NCI-H1105 (cell line): ENCODE measurements at regions not wholly inside any gene's neighbourhood (a gene's known extent, or its start where the extent isn't known, plus 50 kb on each side); places are given as distances from the start of the nearest gene placed in this dataset.
"Not testable (repeated sequence)": the region's sequence is repeated elsewhere in the genome, so short reads cannot be mapped to it uniquely, and the experiment has no call there.

Source experiments
- DNase-seq: peaks from one replicate; lab custom pipeline; 2025; lab: John Stamatoyannopoulos, UW

DNA sequence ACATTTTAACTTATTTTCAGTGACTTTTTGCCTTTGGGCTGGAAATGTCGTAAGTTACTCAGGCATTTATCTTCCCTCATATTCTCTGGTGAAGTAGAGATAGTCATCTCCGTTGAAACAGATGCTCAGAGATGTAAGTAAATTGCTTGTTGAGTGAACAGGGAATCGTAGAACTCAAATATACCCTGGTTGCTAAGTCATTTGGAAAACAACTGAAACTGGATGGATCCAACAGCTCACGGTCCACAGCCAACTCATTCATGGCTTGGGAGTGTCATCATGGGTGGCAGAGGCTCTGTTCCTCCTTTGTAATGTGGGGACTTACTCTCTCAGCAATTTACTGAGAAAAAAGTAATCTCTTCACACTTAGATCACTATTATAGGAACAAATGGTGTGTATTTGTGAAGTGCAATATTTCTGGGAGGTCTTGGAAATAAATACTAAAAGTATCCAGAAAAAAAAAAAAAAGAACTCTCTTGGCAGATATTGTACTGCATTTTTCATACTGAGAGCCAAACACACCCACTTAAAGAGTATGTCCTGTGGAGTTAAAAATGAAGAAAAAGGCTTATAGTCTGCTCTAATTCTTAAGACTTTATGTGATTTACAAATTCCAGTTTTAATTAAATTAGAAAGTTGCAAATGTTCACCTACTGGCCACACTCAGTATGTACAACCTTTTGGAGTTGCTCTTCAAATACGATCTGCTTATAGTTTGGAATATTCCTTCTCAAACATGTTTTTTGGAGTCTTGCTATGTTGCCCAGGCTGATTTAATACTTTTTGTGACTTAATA, 107.4 kb downstream of the LEPR start:
- no peak for DNase-seq

- no peak for DNase-seq
Observed at GRCh38 chr1:65531972-65532570, 111.6 kb downstream of the LEPR start.

DNA sequence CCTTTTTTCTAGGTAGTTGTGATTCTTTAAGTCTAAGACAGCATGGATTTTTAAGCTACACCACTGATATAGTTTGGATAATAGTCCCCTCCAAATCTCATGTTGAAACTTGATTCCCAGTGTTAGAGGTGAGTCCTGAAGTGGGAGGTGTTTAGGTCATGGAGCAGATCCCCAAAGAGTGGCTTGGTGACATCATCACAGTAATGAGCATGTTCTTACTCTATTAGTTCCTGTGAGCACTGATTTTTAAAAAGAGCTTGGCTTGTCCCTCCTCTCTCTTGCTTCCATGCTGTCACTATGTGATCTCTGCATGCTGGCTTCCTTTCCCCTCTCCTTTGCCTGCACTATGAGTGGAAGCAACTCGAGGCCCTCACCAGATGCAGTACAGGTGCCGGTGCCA, 115.5 kb downstream of the LEPR start:
- no peak for DNase-seq

DNA sequence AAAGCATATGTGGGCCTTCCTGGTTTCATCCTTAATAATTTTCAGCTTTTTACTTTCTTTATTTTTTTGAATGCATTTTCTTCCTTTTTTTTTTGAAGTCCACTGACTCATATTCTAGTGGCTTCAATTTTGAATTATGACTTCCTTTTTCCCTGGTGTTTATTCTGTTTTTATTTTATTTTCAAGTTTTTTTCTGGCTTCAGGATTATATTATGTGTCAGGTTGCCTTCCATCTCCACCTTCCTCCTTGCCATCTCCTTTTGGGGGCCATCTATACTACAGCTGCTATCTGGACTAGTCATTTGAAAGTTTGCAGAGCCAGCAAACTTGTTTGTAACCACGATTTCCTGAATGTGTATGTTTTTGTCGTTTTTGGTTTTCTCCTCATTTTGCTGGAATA, 117.6 kb downstream of the LEPR start:
- no peak for DNase-seq

- no peak for DNase-seq
Observed at GRCh38 chr1:65538664-65539063, 118.2 kb downstream of the LEPR start.

- no peak for DNase-seq
Observed at GRCh38 chr1:65539266-65540131, 119.0 kb downstream of the LEPR start.

- no peak for DNase-seq
Observed at GRCh38 chr1:65541161-65541560, 120.7 kb downstream of the LEPR start.

DNA sequence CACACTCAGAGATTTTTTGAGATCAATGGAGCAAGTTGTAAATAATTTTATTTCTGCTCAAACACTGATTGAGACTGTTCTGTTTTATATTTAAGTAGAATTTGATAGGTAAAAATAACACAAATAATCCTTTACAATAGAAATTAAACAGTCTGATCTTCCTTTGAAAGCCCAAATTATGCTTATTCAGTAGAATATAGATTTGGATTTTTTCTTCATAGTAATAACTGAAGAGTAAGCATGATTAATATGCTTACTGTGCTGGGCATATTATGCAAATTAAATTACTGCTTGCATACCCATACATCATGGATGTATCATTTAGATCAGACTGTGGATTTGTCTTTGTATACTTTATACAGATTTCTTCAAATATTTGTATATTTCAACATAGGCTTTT, 121.4 kb downstream of the LEPR start:
- DNase-seq, result no peak

DNA sequence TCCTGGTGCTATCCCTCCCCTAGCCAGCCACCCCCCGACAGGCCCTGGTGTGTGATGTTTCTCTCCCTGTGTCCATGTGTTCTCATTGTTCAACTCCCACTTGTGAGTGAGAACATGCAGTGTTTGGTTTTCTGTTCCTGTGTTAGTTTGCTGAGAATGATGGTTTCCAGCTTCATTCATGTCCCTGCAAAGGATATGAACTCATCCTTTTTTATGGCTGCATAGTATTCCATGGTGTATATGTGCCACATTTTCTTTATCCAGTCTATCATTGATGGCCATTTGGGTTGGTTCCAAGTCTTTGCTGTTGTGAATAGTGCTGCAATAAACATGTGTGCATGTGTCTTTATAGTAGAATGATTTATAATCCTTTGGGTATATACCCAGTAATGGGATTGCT, 122.1 kb downstream of the LEPR start:
- DNase-seq, result not testable (repeated sequence)

DNA sequence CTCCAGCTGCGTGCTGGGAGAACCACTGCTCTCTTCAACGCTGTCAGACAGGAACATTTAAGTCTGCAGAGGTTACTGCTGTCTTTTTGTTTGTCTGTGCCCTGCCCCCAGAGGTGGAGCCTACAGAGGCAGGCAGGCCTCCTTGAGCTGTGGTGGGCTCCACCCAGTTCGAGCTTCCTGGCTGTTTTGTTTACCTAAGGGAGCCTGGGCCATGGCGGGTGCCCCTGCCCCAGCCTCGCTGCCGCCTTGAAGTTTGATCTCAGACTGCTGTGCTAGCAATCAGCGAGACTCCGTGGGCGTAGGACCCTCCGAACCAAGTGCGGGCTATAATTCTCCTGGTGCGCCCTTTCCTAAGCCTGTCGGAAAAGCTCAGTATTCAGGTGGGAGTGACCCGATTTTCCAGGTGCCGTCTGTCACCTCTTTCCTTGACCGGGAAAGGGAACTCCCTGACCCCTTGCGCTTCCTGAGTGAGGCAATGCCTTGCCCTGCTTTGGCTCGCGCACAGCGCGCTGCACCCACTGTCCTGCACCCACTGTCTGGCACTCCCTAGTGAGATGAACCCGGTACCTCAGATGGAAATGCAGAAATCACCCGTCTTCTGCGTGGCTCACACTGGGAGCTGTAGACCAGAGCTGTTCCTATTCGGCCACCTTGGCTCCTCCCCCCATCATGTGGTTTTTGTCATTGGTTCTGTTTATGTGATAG, 130.0 kb downstream of the LEPR start:
- DNase-seq, result not testable (repeated sequence)

DNA sequence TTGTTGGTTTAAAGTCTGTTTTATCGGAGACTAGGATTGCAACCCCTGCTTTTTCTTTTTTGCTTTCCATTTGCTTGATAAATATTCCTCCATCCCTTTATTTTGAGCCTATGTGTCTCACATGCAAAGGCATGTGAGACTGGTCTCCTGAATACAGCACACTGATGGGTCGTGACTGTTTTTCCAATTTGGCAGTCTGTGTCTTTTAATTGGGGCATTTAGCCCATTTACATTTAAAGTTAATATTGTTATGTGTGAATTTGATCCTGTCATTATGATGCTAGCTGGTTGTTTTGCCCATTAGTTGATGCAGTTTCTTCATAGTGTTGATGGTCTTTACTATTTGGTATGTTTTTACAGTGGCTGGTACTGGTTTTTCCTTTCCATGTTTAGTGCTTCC, 132.0 kb downstream of the LEPR start:
- not testable (repeated sequence) for DNase-seq

DNA sequence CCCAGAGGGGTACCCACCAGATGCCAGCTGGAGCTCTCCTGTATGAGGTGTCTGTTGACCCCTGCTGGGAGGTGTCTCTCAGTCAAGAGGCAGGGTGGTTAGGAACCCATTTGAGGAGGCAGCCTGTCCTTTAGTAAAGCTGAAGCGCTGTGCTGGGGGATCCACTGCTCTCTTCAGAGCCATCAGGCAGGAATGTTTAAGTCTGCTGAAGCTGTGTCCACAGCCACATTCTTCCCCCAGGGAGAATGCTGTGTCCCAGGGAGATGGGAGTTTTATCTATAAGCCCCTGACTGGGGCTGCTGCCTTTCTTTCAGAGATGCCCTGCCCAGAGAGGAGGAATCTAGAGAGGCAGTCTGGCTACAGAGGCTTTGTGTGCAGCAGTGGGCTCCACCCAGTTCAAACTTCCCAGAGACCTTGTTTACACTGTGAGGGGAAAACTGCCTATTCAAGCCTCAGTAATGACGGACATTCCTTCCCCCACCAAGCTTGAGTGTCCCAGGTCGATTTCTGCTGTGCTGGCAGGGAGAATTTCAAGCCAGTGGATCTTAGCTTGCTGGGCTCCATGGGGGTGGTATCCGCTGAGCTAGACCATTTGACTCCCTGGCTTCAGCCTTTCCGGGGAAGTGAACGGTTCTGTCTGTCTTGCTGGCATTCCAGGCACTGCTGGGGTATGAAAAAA, 133.8 kb downstream of the LEPR start:
- DNase-seq, result not testable (repeated sequence)

DNA sequence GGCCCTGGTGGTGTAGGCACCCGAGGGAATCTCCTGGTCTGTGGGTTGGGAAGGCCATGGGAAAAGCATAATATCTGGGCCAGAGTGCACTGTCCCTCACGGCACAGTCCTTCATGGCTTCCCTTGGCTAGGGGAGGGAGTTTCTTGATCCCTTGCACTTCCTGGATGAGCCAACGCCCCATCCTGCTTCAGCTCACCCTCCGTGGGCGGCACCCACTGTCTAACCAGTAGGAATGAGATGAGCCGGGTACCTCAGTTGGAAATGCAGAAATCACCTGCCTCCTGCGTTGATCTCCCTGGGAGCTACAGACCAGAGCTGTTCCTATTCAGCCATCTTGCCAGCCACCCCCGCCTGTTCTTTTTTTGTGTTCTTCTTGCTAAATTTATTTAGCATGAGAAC, 134.4 kb downstream of the LEPR start:
- no peak for DNase-seq

DNA sequence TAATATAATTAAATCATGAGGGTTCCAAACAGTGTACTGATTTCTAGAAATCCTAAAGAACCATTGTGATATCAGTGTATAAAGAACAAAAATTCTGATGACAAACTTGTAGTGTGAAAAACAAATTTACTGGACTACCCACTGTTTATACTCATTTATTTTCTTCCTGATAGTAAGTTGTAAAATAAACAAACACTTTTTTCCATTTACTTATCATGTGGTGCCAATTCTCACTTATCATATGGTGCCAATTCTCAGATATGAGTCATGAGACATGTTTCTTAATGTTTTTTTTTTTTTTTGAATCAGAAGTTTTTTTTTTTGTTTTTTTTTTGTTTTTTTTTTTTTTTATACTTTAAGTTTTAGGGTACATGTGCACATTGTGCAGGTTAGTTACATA, 137.7 kb downstream of the LEPR start:
- DNase-seq, result no peak

- DNase-seq, result no peak
Observed at GRCh38 chr1:65564493-65564892, 144.0 kb downstream of the LEPR start.

- no peak for DNase-seq
Observed at GRCh38 chr1:65568285-65568684, 147.8 kb downstream of the LEPR start.

- no peak for DNase-seq
Observed at GRCh38 chr1:65572701-65573421, 152.4 kb downstream of the LEPR start.

- DNase-seq, result no peak
Observed at GRCh38 chr1:65577278-65577677, 156.8 kb downstream of the LEPR start.

DNA sequence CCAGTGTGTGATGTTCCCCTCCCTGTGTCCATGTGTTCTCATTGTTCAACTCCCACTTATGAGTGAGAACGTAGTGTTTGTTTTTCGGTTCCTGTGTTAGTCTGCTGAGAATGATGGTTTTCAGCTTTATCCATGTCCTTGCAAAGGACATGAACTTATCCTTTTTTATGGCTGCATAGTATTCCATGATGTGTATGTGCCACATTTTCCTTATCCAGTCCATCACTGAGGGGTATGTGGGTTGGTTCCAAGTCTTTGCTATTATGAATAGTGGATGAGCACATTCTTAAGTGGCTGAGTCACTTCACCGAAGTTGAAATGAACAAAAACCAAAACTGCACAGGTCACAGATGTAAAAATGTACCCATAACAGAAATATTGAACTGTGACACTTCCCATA, 157.5 kb downstream of the LEPR start:
- not testable (repeated sequence) for DNase-seq

DNA sequence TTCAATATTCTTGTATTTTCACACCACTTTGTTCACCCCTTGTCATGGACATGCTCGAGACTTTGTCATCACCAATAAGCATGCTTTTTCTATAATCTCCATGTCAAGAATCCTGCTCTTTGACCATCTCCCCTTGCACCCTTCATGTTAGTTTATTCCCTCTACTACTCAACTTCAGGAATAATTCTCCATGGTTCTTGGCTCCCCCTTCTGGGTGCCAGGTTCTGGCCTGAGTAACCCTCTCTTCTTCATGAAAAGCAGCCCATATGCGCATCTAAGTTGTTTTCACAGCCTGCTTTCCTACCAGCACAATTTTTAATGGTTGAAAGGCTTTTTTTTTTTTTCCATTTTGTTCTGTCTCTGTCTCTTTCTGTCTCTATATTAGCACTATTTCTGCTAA, 160.7 kb downstream of the LEPR start:
- no peak for DNase-seq

DNA sequence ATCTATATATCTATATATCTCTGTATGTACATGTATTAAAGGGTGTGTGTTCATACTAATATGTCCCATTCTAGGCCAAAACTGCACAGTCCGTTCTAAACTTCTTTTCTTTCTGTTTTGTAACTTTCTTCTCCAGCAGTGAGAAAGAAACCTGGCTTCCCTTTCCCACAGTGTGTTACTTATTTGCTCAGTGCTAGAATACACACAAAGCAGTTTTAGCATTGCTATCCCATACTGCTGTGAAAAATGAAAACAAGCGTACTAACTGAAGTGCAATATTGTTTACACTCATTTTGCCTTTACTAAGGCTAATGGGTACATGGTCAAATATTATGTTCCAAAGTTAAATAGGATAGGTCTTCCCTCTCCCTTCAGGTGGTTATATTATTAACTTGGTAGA, 163.9 kb downstream of the LEPR start:
- no peak for DNase-seq
